ENCODE measurements at regions not wholly inside any gene's neighbourhood (a gene's known extent, or its start where the extent isn't known, plus 50 kb on each side); places are given as distances from the start of the nearest gene placed in this dataset.

DNA sequence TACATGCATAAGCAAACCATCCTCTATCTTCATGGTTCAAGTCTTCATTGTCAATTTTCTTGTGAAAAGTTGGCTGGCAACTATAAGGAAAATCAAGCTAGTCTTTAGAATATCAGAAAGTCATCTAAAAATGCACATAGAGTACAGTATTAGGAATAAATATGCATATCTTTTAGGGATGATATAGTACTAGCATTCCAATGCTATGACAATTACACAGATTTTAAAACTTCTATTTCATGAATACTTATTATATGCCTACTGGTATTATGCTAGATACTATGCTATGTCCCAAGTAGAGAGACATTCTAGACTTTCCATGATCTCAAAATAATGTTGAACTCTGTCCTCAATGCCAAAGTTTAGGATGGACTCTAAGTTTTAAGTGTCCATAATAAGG is 81.3 kb upstream of the NAALADL2 start:
- H3K9ac ChIP-seq (ENCODE audit: low read depth, low read length, poor library complexity, severe bottlenecking), result no peak overlapping the region
- no peak overlapping the region for H3K4me3 ChIP-seq (ENCODE audit: low read length, poor library complexity, severe bottlenecking)
- no peak overlapping the region for H2AFZ ChIP-seq (ENCODE audit: low read length)
- no peak overlapping the region for H3K4me2 ChIP-seq (ENCODE audit: low read depth, low read length, poor library complexity, severe bottlenecking)
- no peaks in the 10 kb centered on the region for H3K79me2 ChIP-seq (ENCODE audit: insufficient read depth, low read length)
- H3K36me3 ChIP-seq (ENCODE audit: insufficient read depth, low read length), result no peaks in the 10 kb centered on the region
- H3K4me1 ChIP-seq (ENCODE audit: insufficient read depth, low read length, poor library complexity, severe bottlenecking), result no peaks in the 10 kb centered on the region
- no peaks in the 10 kb centered on the region for H3K9me3 ChIP-seq (ENCODE audit: insufficient read depth, low read depth, low read length)
- H3K9me2 ChIP-seq (replicated peaks; ENCODE audit: low read depth, low read length), result no peaks in the 10 kb centered on the region
- H3K27me3 ChIP-seq (ENCODE audit: insufficient read depth, low read length, poor library complexity, severe bottlenecking), result no peaks in the 10 kb centered on the region
- H4K20me1 ChIP-seq (ENCODE audit: insufficient read depth, low read length, poor library complexity, severe bottlenecking), result no peaks in the 10 kb centered on the region
- TF ChIP-seq, protein P1, sequence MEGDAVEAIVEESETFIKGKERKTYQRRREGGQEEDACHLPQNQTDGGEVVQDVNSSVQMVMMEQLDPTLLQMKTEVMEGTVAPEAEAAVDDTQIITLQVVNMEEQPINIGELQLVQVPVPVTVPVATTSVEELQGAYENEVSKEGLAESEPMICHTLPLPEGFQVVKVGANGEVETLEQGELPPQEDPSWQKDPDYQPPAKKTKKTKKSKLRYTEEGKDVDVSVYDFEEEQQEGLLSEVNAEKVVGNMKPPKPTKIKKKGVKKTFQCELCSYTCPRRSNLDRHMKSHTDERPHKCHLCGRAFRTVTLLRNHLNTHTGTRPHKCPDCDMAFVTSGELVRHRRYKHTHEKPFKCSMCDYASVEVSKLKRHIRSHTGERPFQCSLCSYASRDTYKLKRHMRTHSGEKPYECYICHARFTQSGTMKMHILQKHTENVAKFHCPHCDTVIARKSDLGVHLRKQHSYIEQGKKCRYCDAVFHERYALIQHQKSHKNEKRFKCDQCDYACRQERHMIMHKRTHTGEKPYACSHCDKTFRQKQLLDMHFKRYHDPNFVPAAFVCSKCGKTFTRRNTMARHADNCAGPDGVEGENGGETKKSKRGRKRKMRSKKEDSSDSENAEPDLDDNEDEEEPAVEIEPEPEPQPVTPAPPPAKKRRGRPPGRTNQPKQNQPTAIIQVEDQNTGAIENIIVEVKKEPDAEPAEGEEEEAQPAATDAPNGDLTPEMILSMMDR (conservative IDR thresholded peaks at IDR 0.05; ENCODE audit: low read length), result no peak
- no peak for TF ChIP-seq EZH2phosphoT487 (IDR thresholded peaks at IDR 0.05; ENCODE audit: borderline replicate concordance)
- H3F3A ChIP-seq (ENCODE audit: low read depth), result no peaks in the 10 kb centered on the region

GRCh38 chr3:174783502-174783901 is 75.6 kb upstream of the NAALADL2 start:
- H3K9me3 ChIP-seq (ENCODE audit: insufficient read depth, low read depth, low read length), result no peaks in the 10 kb centered on the region
- no peaks in the 10 kb centered on the region for H4K20me1 ChIP-seq (ENCODE audit: insufficient read depth, low read length, poor library complexity, severe bottlenecking)
- no peak overlapping the region for H3K4me3 ChIP-seq (ENCODE audit: low read length, poor library complexity, severe bottlenecking)
- no peaks in the 10 kb centered on the region for H3K9me2 ChIP-seq (replicated peaks; ENCODE audit: low read depth, low read length)
- no peak overlapping the region for H2AFZ ChIP-seq (ENCODE audit: low read length)
- no peak overlapping the region for H3K9ac ChIP-seq (ENCODE audit: low read depth, low read length, poor library complexity, severe bottlenecking)
- no peaks in the 10 kb centered on the region for H3K4me1 ChIP-seq (ENCODE audit: insufficient read depth, low read length, poor library complexity, severe bottlenecking)
- H3F3A ChIP-seq (ENCODE audit: low read depth), result no peaks in the 10 kb centered on the region
- no peaks in the 10 kb centered on the region for H3K79me2 ChIP-seq (ENCODE audit: insufficient read depth, low read length)
- no peaks in the 10 kb centered on the region for H3K36me3 ChIP-seq (ENCODE audit: insufficient read depth, low read length)
- no peaks in the 10 kb centered on the region for H3K27me3 ChIP-seq (ENCODE audit: insufficient read depth, low read length, poor library complexity, severe bottlenecking)
- TF ChIP-seq, protein P1 (conservative IDR thresholded peaks at IDR 0.05; ENCODE audit: low read length), result no peak
- no peak for TF ChIP-seq EZH2phosphoT487 (IDR thresholded peaks at IDR 0.05; ENCODE audit: borderline replicate concordance)
- H3K4me2 ChIP-seq (ENCODE audit: low read depth, low read length, poor library complexity, severe bottlenecking), result no peak overlapping the region

GRCh38 chr3:174784206-174784934 is 74.8 kb upstream of the NAALADL2 start:
- H3K4me3 ChIP-seq (ENCODE audit: low read length, poor library complexity, severe bottlenecking), result no peak overlapping the region
- H3K27me3 ChIP-seq (ENCODE audit: insufficient read depth, low read length, poor library complexity, severe bottlenecking), result no peaks in the 10 kb centered on the region
- no peaks in the 10 kb centered on the region for H3K36me3 ChIP-seq (ENCODE audit: insufficient read depth, low read length)
- H3K9ac ChIP-seq (ENCODE audit: low read depth, low read length, poor library complexity, severe bottlenecking), result no peak overlapping the region
- no peak overlapping the region for H2AFZ ChIP-seq (ENCODE audit: low read length)
- TF ChIP-seq, protein P1 (conservative IDR thresholded peaks at IDR 0.05; ENCODE audit: low read length), result no peak
- TF ChIP-seq EZH2phosphoT487 (IDR thresholded peaks at IDR 0.05; ENCODE audit: borderline replicate concordance), result no peak
- no peaks in the 10 kb centered on the region for H3K9me3 ChIP-seq (ENCODE audit: insufficient read depth, low read depth, low read length)
- H3K79me2 ChIP-seq (ENCODE audit: insufficient read depth, low read length), result no peaks in the 10 kb centered on the region
- no peaks in the 10 kb centered on the region for H4K20me1 ChIP-seq (ENCODE audit: insufficient read depth, low read length, poor library complexity, severe bottlenecking)
- no peaks in the 10 kb centered on the region for H3K9me2 ChIP-seq (replicated peaks; ENCODE audit: low read depth, low read length)
- no peaks in the 10 kb centered on the region for H3K4me1 ChIP-seq (ENCODE audit: insufficient read depth, low read length, poor library complexity, severe bottlenecking)
- no peak overlapping the region for H3K4me2 ChIP-seq (ENCODE audit: low read depth, low read length, poor library complexity, severe bottlenecking)
- no peaks in the 10 kb centered on the region for H3F3A ChIP-seq (ENCODE audit: low read depth)

Data from Loucy (cell line).